Activated CD4-positive, CD25-positive, alpha-beta regulatory T cell treated with anti-CD3 and anti-CD28 coated beads, Interleukin-2, amount 50 U/mL, for 72 hours (primary cell): ENCODE measurements at regions not wholly inside any gene's neighbourhood (a gene's known extent, or its start where the extent isn't known, plus 50 kb on each side); places are given as distances from the start of the nearest gene placed in this dataset.

Experiments
- DNase-seq: peaks from one replicate; pipeline ENCODE4 v3.0.0; 2021

GRCh38 chr14:97410667-97411620 lies 613.8 kb downstream of the VRK1 start:
- no peak for DNase-seq

DNA sequence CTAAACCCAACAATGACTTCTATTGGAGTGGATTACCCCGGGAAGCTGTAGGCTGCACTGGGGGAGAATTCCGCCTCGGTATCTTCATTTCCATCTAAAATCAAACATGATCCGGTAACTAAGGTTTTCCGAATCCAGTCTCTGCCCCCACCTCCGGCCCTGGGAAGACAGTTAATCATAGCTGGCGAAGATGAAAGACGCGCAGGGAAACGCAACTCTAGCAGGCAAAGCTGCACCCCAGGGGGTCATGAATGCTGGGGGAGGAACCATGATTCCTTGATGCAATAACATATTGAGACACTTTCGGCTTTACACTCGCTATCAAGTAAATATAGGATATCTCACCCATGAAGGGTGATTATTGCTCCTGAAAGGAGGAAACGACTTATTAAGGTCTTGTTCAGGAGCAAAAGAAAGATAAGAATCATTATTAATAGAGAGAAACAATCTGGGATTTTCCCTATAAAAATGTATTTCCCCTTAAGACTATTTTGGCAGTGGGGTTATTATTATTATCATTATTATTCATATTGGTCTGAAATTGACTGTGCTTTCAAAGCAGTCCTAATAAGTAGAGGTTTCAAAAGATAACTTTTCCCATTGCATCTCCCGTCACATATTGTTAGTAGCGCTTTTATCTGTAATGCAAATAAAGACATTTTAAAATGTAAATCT lies 614.9 kb downstream of the VRK1 start:
- no peak for DNase-seq

- DNase-seq, result no peak
These were observed 615.9 kb downstream of the VRK1 start for GRCh38 chr14:97413022-97413539.

DNA sequence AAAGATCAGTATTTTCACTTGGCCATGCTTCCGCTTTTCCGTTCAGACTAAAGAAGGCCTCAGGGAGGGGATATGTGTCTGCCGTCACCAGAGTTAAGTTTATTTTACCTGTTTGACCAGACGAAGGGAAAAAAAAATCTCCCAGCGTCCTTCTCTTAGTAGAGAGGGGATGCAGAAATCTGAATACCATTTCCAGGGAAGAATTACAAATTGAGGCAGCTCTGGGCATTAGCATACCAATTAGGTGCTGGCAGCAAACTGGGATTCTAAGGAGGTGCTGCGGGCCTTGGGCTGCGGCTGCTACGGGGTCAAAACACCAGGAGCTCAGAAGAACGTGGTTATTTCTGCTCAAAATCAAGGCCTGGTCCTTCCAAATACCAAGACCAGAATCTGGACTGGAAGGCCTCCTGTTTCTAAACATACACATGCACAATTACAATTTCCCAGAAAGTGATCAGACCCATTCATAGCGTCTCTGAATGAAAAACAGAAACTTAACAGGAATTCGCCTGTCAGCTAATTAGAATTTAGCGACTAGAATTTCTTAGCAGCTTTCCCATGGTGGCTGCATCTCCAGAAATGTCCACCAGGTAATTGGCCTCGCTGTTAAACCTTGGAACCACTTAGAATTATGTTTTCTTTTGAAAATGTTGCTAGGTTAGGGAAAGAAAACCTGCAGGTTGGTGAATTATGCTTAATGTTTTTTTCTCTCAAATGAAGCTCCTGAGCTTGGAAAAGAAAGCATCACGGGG lies 617.0 kb downstream of the VRK1 start:
- DNase-seq, result no peak

- no peak for DNase-seq
These were observed 617.5 kb downstream of the VRK1 start for GRCh38 chr14:97414718-97415098.

DNA sequence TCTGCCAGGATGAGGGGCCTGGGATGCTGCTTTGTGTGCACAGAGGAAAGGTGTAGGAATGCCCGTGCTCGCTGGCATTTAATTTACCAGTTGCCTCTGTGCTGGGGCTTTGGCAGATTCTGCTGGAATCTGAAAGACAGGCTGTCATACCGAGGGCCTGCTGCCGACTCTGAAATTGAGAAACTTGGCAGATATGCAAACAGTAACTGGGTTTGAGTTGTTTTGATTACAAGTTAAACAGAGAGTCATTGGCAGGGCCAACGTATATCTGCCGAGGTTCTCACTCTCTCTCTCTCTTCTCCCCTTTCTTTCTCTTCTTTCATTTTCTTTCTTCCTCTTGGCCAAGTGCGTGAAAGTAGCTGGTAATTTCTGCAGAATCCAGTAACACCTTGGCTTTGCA lies 618.7 kb downstream of the VRK1 start:
- DNase-seq, result no peak

DNA sequence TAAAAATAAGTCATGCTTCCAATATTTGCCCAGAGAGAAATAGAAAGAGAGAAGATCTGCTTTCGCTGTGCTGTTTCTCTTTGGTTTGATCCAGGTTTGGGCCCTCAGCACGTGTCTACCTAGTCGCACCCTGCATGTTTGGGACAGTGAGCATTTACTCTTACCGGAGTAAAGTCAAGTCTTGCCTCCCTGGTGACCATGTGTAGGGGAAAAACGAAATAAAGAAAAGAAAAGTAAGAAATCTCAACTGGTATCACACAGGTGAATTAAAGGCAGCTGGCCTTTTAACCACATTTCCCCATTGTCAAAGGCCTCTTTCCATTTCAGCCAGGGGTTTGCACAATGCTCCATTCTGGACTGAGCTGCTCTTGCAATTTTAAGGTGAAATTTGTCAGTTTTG lies 619.4 kb downstream of the VRK1 start:
- no peak for DNase-seq

- DNase-seq, result no peak
These were observed 620.1 kb downstream of the VRK1 start for GRCh38 chr14:97417331-97417730.

DNA sequence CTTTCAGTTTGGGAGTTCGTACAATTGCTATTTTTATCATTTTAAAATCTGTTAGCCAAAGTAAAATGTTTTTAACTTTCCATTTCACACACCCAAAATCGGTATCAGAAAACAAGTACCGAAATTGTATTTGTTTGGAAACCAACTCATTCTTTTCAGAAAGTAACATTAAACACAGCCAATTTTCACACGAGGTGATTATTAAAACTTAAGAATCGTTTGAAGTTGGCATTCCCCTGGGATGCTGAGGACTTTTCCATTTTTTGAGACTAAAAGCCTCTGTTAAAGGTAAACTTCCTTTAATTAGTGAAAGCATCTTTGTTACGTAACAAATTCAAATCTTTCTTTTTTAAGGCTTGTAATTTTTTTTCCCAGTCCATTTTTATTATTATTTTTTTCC lies 623.0 kb downstream of the VRK1 start:
- no peak for DNase-seq

DNA sequence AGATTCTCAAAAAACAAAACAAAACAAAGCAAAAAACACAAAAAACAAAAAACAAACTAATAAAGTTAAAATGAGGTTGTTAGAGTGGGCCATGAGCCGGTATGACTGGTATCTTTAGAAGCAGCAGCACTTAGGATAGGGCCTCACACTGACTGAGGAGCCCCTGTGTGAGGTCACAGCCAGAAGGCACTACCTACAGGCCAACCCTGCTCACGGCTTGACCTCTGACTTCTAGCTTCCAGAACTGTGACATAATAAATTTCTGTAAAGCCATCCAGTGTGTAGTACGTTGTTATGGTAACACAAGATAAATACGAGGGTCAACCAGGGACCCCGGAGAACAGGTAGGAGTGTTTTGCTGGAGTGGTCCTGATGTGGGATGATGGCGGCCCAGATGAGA lies 629.6 kb downstream of the VRK1 start:
- no peak for DNase-seq

DNA sequence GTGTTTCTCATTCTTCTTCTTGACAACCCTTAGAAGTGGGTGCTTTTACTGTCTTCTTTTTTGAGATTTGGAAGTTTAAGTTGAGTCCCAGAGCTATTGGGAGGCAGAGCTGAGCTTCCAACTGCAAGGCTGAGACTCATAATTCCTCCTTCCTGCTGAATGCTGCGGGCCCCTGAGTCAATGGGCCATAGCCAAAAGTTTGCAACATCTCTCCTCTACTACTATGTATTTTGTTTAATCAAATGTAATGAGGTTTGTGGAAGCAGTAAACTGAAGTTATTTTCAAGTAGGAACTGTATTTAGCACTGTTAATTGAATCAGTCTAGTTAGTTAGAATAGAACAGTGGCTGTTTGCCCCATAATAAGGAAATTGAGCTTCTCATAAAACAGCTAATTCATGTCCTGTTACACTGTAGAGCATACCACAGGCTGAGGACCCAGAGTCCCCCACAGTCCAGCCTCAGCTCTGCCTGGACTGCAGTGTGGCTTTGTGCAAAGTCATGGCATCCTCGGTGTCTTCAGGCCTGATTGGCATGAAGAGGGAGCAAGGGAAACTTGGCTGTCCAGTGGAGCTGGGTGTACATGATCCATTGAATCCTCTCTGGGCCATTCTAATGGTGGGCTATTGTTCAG lies 631.7 kb downstream of the VRK1 start:
- DNase-seq, result no peak

- DNase-seq, result no peak
These were observed 635.4 kb downstream of the VRK1 start for GRCh38 chr14:97432586-97432985.

- DNase-seq, result no peak
These were observed 644.7 kb downstream of the VRK1 start for GRCh38 chr14:97441740-97442362.

- DNase-seq, result no peak
These were observed 645.2 kb downstream of the VRK1 start for GRCh38 chr14:97442363-97442762.

DNA sequence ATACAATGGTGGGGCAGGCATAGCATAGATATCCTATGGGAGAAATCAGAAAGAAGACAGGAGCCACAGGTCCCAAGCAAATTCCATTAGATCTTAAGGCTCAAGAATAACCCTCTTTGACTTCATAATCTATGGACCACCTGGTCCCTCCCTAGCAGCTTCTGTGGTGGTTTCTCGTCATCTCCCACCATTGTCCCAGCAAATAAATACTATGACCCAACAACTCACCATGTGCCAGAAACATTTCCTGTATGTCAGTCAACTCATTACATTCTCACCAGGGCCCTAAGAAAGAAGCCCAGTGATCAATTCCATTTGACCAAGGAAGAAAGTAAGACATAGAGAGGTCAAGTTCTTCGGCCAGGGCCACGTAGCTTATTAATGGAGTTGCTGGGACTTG lies 646.2 kb downstream of the VRK1 start:
- no peak for DNase-seq

GRCh38 chr14:97444248-97444647 lies 647.1 kb downstream of the VRK1 start:
- DNase-seq, result no peak

DNA sequence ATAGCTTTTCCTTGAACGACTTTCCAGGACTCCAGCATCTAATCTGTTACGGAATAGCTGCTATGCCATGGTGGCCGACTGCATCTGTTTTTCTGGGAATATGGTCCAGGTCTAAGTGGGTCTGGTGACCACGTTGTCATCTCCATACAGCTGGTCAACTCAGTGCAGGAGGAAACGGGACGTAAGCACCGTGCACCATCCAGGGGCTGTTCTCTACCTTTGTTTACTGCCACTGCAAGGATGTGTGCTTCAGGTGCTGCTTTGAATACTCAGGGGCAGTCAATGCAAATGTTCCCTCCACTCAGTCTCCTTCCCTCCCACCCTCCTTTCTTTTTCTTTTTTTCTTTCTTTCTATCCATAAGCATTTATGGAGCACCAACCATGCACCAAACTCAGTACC lies 648.2 kb downstream of the VRK1 start:
- no peak for DNase-seq

DNA sequence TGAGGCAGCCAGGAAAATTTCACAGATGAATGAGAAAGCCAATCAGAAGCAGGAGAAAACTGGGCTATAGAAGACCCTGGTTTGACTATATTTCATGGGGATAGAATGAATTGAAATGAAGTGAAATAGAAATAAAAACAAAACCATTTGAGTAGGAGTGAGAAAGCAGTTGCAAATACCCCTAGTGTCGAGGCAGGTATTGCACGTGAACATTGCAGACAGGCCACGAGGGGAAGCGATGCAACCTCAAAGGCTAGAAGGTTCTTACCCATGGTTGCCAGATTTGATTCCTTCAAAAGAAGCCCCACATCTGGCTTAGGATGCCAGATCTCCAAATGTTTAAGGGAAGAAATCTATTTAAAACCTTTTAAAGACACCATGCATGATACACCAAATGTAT lies 648.9 kb downstream of the VRK1 start:
- no peak for DNase-seq

- DNase-seq, result no peak
These were observed 655.1 kb downstream of the VRK1 start for GRCh38 chr14:97452314-97452713.

DNA sequence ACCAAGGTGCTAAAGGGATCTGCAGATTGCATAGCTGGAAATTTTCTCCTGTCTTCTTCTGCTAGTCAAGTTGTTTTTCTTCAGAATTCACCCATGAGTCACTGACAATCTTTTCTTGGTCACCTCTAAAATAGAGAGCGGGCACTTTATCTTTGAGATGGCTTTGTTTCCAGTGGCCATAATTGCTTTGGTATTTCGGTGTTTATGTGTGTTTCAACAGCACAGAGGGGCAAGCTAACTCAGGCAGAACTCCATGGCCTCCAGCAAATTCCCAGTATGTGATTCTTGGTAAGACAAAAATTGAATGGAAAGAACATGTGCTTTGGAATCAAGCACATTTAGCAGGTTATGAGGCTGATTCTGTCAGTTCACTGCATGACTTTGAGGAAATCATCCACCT lies 656.8 kb downstream of the VRK1 start:
- DNase-seq, result no peak

DNA sequence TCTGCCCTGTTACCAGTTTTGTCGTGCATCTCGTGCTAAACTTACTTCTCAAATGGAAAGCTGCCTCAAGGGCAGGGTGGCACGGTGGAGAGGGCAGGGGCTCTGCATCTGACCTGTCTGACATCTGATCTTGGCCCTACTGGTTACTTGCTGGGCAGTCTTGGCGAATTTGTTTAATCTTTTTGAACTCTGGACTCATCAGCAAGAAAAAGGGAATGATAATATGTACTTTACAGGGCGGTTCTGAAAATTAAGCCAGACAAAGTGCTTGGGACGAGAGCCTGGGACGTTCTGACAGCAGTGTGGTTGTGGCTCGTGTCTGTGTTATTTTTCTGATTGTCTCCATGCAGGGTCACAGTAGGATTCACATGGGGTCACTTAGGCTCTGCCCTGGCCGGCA lies 659.3 kb downstream of the VRK1 start:
- DNase-seq, result no peak

- DNase-seq, result peak; percentile 58
These were observed 659.8 kb downstream of the VRK1 start for GRCh38 chr14:97456958-97457357.
